ENCODE measurements at regions not wholly inside any gene's neighbourhood (a gene's known extent, or its start where the extent isn't known, plus 50 kb on each side); places are given as distances from the start of the nearest gene placed in this dataset.

DNA sequence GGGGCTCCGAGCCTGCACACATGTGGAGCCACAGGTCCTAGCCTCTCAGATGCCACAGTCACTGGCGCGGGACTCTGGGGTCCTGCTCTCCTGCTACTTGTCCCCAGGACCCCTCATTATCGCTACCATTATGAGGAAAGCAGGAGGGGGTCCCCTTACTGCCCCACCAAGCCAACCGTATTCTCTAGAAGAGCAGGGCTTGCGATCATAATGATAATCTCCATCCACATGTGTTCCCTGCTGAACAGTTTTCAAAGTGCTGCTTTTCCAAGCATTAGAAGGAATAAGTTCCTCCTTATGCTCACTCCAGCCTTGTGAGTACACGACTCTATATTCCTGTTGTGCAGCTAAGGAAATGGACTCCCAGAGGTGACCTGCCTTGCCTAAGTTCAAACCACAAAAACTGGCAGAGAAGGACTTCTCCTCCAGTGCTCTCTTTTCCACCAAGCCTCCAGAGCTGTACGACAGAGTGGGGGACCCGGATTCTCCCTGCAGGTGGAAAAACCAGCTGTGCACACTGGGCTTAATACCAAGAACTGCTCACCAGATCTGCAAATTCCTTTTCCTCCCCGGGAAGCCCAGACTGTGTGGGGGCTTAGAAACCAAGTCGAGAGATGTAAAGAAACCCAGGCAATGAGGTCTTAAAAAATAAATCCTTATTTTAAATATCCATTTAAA is 92.8 kb upstream of the DRD2 start:
- Histone ChIP-seq H3K36me3 (ENCODE audit: control insufficient read depth, insufficient read depth, low read length) (no peaks in the 10 kb centered on the region), H3K4me3 (ENCODE audit: low read length) (no peak overlapping the region), H3K27me3 (ENCODE audit: control insufficient read depth, insufficient read depth, low read length) (no peaks in the 10 kb centered on the region), H3K9me3 (ENCODE audit: control insufficient read depth, insufficient read depth, low read length) (no peaks in the 10 kb centered on the region), H3K4me1 (ENCODE audit: control insufficient read depth, insufficient read depth, low read length) (no peaks in the 10 kb centered on the region), H3K27ac (ENCODE audit: low read length) (no peak overlapping the region)
- TF ChIP-seq, protein P1, sequence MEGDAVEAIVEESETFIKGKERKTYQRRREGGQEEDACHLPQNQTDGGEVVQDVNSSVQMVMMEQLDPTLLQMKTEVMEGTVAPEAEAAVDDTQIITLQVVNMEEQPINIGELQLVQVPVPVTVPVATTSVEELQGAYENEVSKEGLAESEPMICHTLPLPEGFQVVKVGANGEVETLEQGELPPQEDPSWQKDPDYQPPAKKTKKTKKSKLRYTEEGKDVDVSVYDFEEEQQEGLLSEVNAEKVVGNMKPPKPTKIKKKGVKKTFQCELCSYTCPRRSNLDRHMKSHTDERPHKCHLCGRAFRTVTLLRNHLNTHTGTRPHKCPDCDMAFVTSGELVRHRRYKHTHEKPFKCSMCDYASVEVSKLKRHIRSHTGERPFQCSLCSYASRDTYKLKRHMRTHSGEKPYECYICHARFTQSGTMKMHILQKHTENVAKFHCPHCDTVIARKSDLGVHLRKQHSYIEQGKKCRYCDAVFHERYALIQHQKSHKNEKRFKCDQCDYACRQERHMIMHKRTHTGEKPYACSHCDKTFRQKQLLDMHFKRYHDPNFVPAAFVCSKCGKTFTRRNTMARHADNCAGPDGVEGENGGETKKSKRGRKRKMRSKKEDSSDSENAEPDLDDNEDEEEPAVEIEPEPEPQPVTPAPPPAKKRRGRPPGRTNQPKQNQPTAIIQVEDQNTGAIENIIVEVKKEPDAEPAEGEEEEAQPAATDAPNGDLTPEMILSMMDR (IDR thresholded peaks at IDR 0.05): no peak
- DNase-seq: no peak
- Mint-ChIP-seq H3K4me1 (no peaks in the 10 kb centered on the region), H3K36me3 (no peaks in the 10 kb centered on the region), H3K4me3 (no peak overlapping the region), H3K9me3 (no peaks in the 10 kb centered on the region), H3K27me3 (ENCODE audit: low read depth in 2 of 2) (peaks cover 24 to 32% of the 10 kb centered on the region in 2 donors), H3K27ac (no peak overlapping the region)
- WGBS (ENCODE audit: insufficient coverage): 62% methylated on average over 11 of the region's 11 CpGs
- ATAC-seq: no peak
- intact Hi-C loops (cut with micrococcal nuclease): no loop called here

DNA sequence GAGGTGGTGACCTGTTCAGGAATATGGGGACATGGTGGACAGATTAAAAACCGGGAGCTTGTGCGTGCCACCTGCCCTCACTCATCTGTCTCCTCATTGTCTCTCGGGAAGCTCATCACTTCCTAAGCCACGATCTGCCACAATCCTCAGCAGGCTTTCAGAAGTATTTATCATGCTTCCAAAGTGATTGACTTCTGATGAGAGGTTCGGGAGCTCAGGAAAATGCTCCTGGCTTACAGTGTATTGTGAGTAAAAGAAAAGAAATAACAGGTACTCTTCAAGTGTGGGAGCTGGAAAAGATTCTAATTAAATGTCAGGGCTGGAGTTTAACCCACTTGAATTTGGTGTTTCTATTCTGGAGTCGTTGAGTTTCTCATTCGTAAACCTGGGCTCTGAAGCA is 91.9 kb upstream of the DRD2 start:
- H3K4me1 ChIP-seq (ENCODE audit: control insufficient read depth, insufficient read depth, low read length): no peaks in the 10 kb centered on the region
- no peak overlapping the region for H3K4me3 ChIP-seq (ENCODE audit: low read length)
- TF ChIP-seq, protein P1 (IDR thresholded peaks at IDR 0.05): no peak
- intact Hi-C loops (cut with micrococcal nuclease): no loop called here
- Mint-ChIP-seq H3K4me1 (no peaks in the 10 kb centered on the region), H3K4me3 (no peak overlapping the region), H3K27ac (no peak overlapping the region), H3K36me3 (no peaks in the 10 kb centered on the region), H3K27me3 (ENCODE audit: low read depth in 2 of 2) (peaks cover 23 to 32% of the 10 kb centered on the region in 2 donors), H3K9me3 (no peaks in the 10 kb centered on the region)
- 84% methylated on average over 7 of the region's 7 CpGs for WGBS (ENCODE audit: insufficient coverage)
- H3K9me3 ChIP-seq (ENCODE audit: control insufficient read depth, insufficient read depth, low read length): no peaks in the 10 kb centered on the region
- ATAC-seq (no peak), DNase-seq (no peak)
- H3K36me3 ChIP-seq (ENCODE audit: control insufficient read depth, insufficient read depth, low read length): no peaks in the 10 kb centered on the region
- H3K27me3 ChIP-seq (ENCODE audit: control insufficient read depth, insufficient read depth, low read length): no peaks in the 10 kb centered on the region
- H3K27ac ChIP-seq (ENCODE audit: low read length): no peak overlapping the region

DNA sequence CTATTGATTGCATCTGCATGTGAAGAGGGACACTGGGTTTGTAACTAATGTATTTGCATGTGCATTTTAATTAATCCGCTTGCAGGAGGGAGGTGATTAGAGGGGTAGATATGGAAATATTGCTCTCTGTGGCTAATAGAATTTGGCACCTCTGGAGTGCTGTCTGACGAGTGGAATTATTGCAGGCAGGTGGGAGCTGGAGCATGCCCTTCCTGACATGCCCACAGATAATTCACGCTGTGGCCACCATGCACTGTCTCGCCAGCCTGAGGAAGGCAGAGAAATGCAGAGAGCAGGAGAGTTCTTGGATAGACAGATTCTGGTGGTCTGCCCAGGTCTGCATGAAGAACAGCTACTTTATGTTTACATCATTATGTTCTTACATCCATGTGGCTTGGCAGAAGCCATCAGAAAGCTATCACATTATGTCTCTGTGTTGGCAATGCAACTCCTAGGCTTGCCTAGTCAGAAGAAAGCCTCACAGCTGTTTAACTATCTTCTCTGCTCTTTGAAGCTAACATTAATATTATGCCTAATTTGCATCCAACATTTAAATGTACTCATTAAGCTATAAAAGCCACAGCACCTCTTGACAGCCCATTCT is 89.4 kb upstream of the DRD2 start:
- Histone ChIP-seq H3K4me3 (ENCODE audit: low read length) (no peak overlapping the region), H3K27me3 (ENCODE audit: control insufficient read depth, insufficient read depth, low read length) (no peaks in the 10 kb centered on the region), H3K36me3 (ENCODE audit: control insufficient read depth, insufficient read depth, low read length) (no peaks in the 10 kb centered on the region), H3K9me3 (ENCODE audit: control insufficient read depth, insufficient read depth, low read length) (no peaks in the 10 kb centered on the region), H3K4me1 (ENCODE audit: control insufficient read depth, insufficient read depth, low read length) (no peaks in the 10 kb centered on the region), H3K27ac (ENCODE audit: low read length) (no peak overlapping the region)
- intact Hi-C loops (cut with micrococcal nuclease): no loop called here
- ATAC-seq: no peak
- no peak for DNase-seq
- Mint-ChIP-seq H3K36me3 (no peaks in the 10 kb centered on the region), H3K9me3 (no peaks in the 10 kb centered on the region), H3K27ac (no peak overlapping the region), H3K4me1 (no peaks in the 10 kb centered on the region), H3K4me3 (no peak overlapping the region), H3K27me3 (ENCODE audit: low read depth in 2 of 2) (peaks cover 19 to 23% of the 10 kb centered on the region in 2 donors)
- TF ChIP-seq, protein P1 (IDR thresholded peaks at IDR 0.05): no peak
- WGBS (ENCODE audit: insufficient coverage): 79% methylated on average over 4 of the region's 4 CpGs

Data from natural killer cell (primary cell).